ENCODE measurements at regions not wholly inside any gene's neighbourhood (a gene's known extent, or its start where the extent isn't known, plus 50 kb on each side); places are given as distances from the start of the nearest gene placed in this dataset.

DNA sequence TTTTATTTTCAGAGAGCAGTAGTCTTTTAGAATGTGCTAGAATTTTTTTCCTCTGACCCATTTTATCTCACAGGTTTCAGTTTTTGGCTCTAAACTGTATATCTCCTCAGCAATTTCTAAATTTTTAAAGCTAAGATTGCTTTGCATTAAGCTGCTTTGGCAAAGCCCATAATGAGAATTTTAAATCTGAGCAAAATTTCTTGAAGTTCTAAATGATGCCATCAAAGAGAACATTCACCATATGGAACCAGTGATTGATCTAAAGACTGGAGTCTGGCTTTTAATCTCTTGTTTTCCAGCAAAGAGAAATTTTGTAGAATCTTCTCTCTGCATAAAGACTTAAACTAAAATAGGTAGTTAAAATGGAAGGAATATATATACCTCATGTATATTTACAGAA is 313.6 kb downstream of the TBC1D32 start:
- H3K9ac ChIP-seq (ENCODE audit: insufficient read depth, low read length, poor library complexity, severe bottlenecking), result no peak overlapping the region
- H3K27ac Mint-ChIP-seq, result no peak overlapping the region
- no peak overlapping the region for H3K27ac ChIP-seq (ENCODE audit: low read depth in 1 of 2, low read length in 2 of 2)
- H3K9me3 Mint-ChIP-seq, result peaks cover 0 to 12% (median 5%) of the 10 kb centered on the region in 7 donors
- H3K9me3 ChIP-seq (replicated peaks in 1 of 2; ENCODE audit: control insufficient read depth in 1 of 2, insufficient read depth in 1 of 2, low read length in 2 of 2), result no peaks in the 10 kb centered on the region
- H4K20me1 ChIP-seq (ENCODE audit: insufficient read depth, low read length), result no peaks in the 10 kb centered on the region
- no peaks in the 10 kb centered on the region for H3K27me3 ChIP-seq (ENCODE audit: control insufficient read depth in 2 of 2, insufficient read depth in 2 of 2, low read length in 2 of 2)
- no peaks in the 10 kb centered on the region for H3K36me3 Mint-ChIP-seq
- intact Hi-C loops (cut with micrococcal nuclease), result no loop called here
- H2AFZ ChIP-seq (ENCODE audit: insufficient read depth, low read depth, low read length, poor library complexity, severe bottlenecking), result no peak overlapping the region
- H3K79me2 ChIP-seq (ENCODE audit: insufficient read depth, low read length), result no peaks in the 10 kb centered on the region
- no peak overlapping the region for H3K4me2 ChIP-seq (replicated peaks; ENCODE audit: extremely low read depth, low read length, poor library complexity, severe bottlenecking)
- H3K36me3 ChIP-seq (replicated peaks in 1 of 2; ENCODE audit: control insufficient read depth in 1 of 2, insufficient read depth in 2 of 2, low read length in 2 of 2), result no peaks in the 10 kb centered on the region
- no peak overlapping the region for H3K4me3 ChIP-seq (replicated peaks in 1 of 3; ENCODE audit: low read depth in 2 of 3, low read length in 3 of 3)
- no peak overlapping the region for H3K4me3 Mint-ChIP-seq
- TF ChIP-seq, protein P1, sequence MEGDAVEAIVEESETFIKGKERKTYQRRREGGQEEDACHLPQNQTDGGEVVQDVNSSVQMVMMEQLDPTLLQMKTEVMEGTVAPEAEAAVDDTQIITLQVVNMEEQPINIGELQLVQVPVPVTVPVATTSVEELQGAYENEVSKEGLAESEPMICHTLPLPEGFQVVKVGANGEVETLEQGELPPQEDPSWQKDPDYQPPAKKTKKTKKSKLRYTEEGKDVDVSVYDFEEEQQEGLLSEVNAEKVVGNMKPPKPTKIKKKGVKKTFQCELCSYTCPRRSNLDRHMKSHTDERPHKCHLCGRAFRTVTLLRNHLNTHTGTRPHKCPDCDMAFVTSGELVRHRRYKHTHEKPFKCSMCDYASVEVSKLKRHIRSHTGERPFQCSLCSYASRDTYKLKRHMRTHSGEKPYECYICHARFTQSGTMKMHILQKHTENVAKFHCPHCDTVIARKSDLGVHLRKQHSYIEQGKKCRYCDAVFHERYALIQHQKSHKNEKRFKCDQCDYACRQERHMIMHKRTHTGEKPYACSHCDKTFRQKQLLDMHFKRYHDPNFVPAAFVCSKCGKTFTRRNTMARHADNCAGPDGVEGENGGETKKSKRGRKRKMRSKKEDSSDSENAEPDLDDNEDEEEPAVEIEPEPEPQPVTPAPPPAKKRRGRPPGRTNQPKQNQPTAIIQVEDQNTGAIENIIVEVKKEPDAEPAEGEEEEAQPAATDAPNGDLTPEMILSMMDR (IDR thresholded peaks at IDR 0.05), result no peak
- no peaks in the 10 kb centered on the region for H3K4me1 ChIP-seq (ENCODE audit: control insufficient read depth in 1 of 2, insufficient read depth in 2 of 2, low read length in 2 of 2)
- DNase-seq, result no peak
- H3K4me1 Mint-ChIP-seq, result no peaks in the 10 kb centered on the region
- no peaks in the 10 kb centered on the region for H3K27me3 Mint-ChIP-seq (ENCODE audit: low read depth in 3 of 3)

GRCh38 chr6:121008553-121008952 is 325.7 kb downstream of the TBC1D32 start:
- no peak overlapping the region for H3K27ac Mint-ChIP-seq
- peaks cover 0 to 1% (median 0%) of the 10 kb centered on the region in 3 donors for H3K27me3 Mint-ChIP-seq (ENCODE audit: low read depth in 3 of 3)
- no peak overlapping the region for H3K27ac ChIP-seq (ENCODE audit: low read depth in 1 of 2, low read length in 2 of 2)
- no peaks in the 10 kb centered on the region for H3K27me3 ChIP-seq (ENCODE audit: control insufficient read depth in 2 of 2, insufficient read depth in 2 of 2, low read length in 2 of 2)
- H2AFZ ChIP-seq (ENCODE audit: insufficient read depth, low read depth, low read length, poor library complexity, severe bottlenecking), result no peak overlapping the region
- peaks cover 0 to 7% (median 5%) of the 10 kb centered on the region in 7 donors for H3K9me3 Mint-ChIP-seq
- H3K4me3 ChIP-seq (replicated peaks in 1 of 3; ENCODE audit: low read depth in 2 of 3, low read length in 3 of 3), result no peak overlapping the region
- intact Hi-C loops (cut with micrococcal nuclease), result no loop called here
- no peaks in the 10 kb centered on the region for H4K20me1 ChIP-seq (ENCODE audit: insufficient read depth, low read length)
- no peaks in the 10 kb centered on the region for H3K79me2 ChIP-seq (ENCODE audit: insufficient read depth, low read length)
- H3K9ac ChIP-seq (ENCODE audit: insufficient read depth, low read length, poor library complexity, severe bottlenecking), result no peak overlapping the region
- TF ChIP-seq, protein P1 (IDR thresholded peaks at IDR 0.05), result no peak
- H3K4me2 ChIP-seq (replicated peaks; ENCODE audit: extremely low read depth, low read length, poor library complexity, severe bottlenecking), result no peak overlapping the region
- no peaks in the 10 kb centered on the region for H3K36me3 Mint-ChIP-seq
- peaks cover 0 to 3% of the 10 kb centered on the region in 2 donors for H3K9me3 ChIP-seq (replicated peaks in 1 of 2; ENCODE audit: control insufficient read depth in 1 of 2, insufficient read depth in 1 of 2, low read length in 2 of 2)
- no peaks in the 10 kb centered on the region for H3K4me1 ChIP-seq (ENCODE audit: control insufficient read depth in 1 of 2, insufficient read depth in 2 of 2, low read length in 2 of 2)
- no peaks in the 10 kb centered on the region for H3K36me3 ChIP-seq (replicated peaks in 1 of 2; ENCODE audit: control insufficient read depth in 1 of 2, insufficient read depth in 2 of 2, low read length in 2 of 2)
- no peaks in the 10 kb centered on the region for H3K4me1 Mint-ChIP-seq
- no peak overlapping the region for H3K4me3 Mint-ChIP-seq
- DNase-seq, result no peak
